Hippocampal formation (tissue), 2 donors: ENCODE measurements at regions not wholly inside any gene's neighbourhood (a gene's known extent, or its start where the extent isn't known, plus 50 kb on each side); places are given as distances from the start of the nearest gene placed in this dataset.

Experiments
- DNase-seq, 2 donors: peaks; one replicate each; lab custom pipeline; 2025; lab: John Stamatoyannopoulos, UW

- DNase-seq, result no peak
Measured at GRCh38 chr2:128726236-128726635, 407.6 kb upstream of the HS6ST1 start.

DNA sequence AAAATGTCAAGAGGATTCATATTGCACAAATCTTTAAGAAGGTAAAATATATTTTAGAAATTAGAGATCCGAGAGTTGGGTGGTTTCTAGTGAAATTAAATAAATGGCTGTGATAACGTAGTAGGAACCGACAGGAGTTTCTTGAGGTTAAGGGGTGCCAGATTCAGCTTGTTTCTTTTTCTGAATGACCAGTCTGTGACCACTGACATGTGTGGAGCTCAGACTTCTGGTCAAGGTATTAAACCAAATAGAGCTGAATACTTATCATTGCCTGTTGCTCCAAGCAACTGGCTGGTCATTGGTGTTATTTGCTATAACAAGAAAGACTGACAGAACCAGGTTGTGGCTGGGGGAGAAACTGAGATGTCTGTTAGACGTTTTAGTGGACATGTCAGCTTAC, 408.2 kb upstream of the HS6ST1 start:
- DNase-seq, result no peak

GRCh38 chr2:128727404-128727803, 408.7 kb upstream of the HS6ST1 start:
- no peak for DNase-seq

DNA sequence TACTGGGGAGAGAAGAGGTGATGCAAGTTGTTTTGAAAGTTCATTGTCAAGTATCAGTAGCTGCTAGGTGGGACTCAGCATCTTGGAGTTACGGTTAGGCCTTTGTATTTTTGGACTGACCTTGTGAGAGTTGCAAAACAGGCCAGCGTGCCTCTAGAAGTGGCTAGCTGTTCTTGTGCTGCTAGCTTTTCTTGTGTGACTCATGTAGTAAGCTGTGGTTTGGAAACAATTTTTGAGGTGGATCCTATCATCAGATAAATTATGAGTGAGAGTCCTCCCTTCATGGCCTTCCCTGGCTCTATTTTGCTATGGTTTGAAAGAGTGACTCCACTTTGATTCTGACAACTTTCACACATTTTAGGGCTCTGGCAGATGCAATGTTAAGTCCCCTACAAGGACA, 409.2 kb upstream of the HS6ST1 start:
- no peak for DNase-seq

DNA sequence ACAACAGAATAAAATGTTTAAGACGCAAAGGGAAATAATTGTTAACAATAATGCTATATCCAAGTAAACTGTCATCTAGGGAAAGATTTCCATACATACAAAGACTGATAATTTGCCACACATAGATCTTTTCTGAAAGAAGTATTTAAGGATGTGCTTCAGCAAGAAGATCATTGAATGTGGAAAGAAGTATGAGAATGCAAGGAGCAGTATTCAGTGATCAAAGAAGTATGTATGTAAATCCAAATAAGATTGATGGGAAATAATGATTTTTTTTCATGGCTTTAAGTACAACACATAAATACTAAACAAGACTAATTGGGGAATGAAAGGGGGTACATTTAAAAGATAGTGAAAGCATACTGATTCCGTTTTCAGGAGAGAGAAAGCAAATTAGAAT, 410.4 kb upstream of the HS6ST1 start:
- no peak for DNase-seq

- no peak for DNase-seq
Measured at GRCh38 chr2:128731994-128732650, 413.5 kb upstream of the HS6ST1 start.

DNA sequence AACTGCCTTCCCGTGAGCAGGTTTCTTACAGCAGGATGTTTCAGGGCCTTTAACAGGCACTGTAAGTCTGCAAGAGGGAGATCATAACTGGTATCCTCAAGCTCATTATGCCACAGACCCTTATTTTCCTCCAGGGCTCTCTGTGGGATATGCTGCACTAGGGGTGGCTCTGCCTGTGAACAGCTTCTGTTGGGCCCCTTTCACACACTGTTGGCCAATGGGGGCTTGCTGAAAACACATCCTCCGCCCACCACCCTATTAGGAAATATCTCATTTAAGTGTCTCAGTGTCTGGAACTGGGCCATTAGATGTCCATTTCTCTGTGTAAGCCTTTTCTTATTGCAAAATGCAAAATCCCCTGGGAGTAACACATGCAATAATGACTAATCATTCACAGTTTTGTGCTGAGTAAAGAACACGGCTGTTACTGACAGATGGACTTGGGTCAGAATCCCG, 414.3 kb upstream of the HS6ST1 start:
- DNase-seq, result no peak

- DNase-seq, result no peak
Measured at GRCh38 chr2:128733450-128733849, 414.8 kb upstream of the HS6ST1 start.

- no peak for DNase-seq
Measured at GRCh38 chr2:128734521-128735295, 416.0 kb upstream of the HS6ST1 start.

DNA sequence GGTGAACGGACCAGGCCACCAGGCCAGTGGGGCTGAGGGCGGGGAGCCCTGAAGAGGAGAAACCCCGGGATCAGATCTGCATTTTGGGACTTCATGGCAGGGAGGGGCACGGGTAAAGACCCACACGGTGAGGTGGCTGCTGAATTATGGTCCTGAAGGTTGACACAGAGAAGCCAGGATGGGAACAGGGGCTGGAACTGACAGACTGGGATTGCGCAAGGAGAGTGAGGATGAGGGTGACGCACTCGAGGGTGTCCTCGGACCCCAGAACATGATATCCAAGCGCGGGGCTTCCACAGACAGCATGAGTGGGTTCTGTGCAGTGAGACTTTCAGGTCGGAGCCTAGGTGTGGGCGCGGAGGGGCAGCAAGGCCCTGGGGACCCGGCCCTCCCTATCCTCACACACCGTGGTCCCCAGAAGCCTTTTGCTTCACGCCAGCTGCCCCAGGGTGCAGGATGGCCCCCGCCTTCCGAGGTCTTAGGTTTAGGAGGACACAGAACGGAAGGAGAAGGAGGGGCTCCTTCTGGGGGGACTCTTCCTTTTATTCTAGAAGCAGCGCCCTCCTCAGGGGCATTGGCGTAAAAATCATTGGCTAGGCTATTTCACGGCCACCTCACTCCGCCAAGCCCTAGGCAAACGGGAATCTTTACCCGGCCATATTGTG, 416.8 kb upstream of the HS6ST1 start:
- no peak for DNase-seq

DNA sequence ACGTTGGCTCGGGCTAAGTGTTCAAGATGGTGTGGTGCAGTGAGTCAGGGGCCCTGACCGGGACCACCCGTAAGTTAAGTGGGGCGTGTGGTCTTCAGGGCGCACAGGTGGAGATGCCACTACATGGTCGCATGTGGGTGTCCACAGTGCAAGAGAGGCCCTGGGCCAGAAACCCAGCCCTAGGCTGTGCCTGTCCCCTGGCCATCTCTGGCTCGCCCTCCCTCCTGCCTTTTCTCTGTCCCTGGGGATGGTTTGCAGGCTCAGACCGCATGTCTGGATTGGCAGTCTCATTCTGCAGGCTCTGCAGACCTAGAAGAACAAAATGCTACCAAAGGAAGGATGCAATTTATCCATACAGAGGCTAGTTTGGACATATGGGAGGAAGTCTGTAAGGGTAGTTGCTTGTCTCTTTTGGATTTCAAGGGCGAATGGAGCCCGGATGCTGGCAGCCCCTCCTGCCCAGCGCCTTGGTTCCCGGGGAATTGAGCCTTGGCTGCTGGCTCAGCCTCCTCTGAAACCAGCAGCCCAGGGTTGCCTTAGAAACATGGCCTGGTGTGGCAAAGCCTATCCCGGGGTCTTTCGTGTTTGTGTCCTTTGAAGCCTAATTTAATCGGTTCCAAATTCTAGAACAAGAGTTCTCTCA, 417.5 kb upstream of the HS6ST1 start:
- no peak for DNase-seq

GRCh38 chr2:128736689-128737545, 418.2 kb upstream of the HS6ST1 start:
- DNase-seq, result peak; percentile 28 to 53

DNA sequence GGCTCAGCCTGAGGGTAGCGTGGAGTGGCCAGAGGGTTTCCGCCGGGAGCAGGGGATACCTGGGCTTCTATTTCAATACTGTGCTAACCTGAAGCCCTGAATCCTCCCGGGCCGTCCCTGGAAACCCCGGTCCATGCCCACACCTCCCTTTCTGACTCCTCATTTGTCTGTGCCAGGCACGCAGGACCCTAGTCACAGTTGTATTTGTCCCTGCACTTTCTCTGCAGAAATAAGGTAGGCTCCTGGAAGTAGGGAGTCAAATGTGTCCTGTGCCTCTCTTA, 418.8 kb upstream of the HS6ST1 start:
- DNase-seq, result no peak

- DNase-seq, result no peak
Measured at GRCh38 chr2:128738446-128739110, 419.9 kb upstream of the HS6ST1 start.

GRCh38 chr2:128742467-128742866, 423.8 kb upstream of the HS6ST1 start:
- no peak for DNase-seq

- DNase-seq, result no peak
Measured at GRCh38 chr2:128745946-128746345, 427.3 kb upstream of the HS6ST1 start.

DNA sequence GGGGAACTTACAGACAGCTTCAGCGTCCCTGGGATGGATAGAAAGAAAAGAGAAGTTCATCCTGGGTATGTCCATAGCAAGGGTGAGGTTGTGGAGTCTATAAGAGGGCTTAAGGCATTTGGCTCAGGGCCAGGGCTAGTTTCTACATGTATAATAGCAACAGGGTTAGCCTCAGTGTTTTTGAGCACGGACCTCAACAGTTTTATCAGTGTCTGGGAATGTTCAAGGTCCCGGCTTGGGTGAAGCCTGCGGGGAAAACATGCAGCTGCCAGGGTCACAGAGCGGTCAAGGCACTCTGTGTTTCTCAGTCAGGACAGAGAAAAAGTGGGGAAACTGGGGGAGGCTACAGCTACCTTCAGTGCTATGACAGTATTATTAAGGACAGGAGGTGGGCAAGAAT, 427.7 kb upstream of the HS6ST1 start:
- no peak for DNase-seq

- DNase-seq, result no peak
Measured at GRCh38 chr2:128748336-128748735, 429.7 kb upstream of the HS6ST1 start.

DNA sequence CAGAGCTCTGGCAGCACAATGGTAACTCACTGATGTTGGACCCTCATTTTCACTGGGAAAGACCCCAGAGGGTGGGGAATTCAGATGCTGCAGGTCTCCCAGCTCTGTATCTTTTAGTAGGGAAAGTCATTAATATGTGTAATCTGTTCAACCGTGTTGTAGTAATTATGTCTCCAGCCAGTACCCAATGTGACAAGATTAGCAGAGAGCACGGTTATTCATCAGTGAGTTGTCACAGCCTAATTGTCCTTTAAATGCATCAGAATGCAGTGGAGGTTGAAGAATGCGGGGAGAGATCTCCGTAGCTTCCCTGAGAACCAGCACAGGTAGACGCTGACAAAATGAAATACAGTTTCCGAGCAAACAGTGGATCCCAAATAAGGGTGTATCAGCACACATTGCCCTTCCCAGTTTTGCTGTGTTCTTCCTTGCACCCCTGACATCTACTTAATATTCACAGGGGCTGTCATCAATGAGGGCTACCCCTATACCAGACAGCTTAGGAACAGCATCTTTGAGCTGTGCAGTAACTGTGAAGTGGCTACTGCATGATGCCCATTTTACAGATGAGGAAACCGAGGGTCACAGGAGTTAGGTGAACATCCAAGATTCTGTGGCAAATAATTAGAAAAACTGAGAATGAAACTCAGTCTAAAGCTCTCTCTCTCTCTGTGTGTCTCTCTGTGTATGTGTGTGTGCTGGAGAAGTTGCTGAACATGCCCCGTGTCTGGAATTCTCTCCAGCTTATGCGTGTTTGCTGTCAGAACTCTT, 430.4 kb upstream of the HS6ST1 start:
- no peak for DNase-seq
